ENCODE measurements at regions not wholly inside any gene's neighbourhood (a gene's known extent, or its start where the extent isn't known, plus 50 kb on each side); places are given as distances from the start of the nearest gene placed in this dataset.

DNA sequence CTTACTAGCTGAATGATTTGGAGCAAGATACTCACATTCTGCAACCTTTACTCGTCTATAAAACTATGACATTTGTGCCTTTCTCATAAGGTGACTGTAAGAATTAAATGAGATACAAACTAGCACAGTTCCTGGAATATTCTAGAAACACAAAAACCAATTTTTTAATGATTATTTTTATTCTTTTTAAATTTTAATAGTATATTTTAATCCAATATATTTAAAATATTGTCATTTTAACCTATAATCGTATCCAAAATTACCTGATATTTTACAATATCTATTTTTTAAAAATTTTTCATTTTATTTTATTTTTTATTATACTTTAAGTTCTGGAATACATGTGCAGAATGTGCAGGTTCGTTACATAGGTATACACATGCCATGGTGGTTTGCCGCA, 238.1 kb downstream of the OLFM4 start:
- no peaks in the 10 kb centered on the region for H3K9me3 ChIP-seq (ENCODE audit: insufficient read depth in 2 of 2, low read depth in 1 of 2, low read length in 1 of 2)
- no peak overlapping the region for H2BK5ac ChIP-seq (ENCODE audit: low read depth, low read length)
- no peak overlapping the region for H3K27ac ChIP-seq (ENCODE audit: low read depth, low read length)
- H4K5ac ChIP-seq (ENCODE audit: insufficient read length, low read depth, low read length), result no peak overlapping the region
- H3K4me2 ChIP-seq (ENCODE audit: insufficient read depth in 1 of 2, low read depth in 2 of 2, low read length in 2 of 2), result no peak overlapping the region
- H3K14ac ChIP-seq (ENCODE audit: insufficient read length), result no peak overlapping the region
- no peak overlapping the region for H3K23ac ChIP-seq (ENCODE audit: insufficient read length)
- ChIA-PET CTCF (ENCODE audit: partially characterized antibody) (interaction anchor here (1.4 kb wide), 1 partner anchor 16 kb away, joined by 9 read pairs; no protein-coding TSS in a partner anchor), POLR2A (ENCODE audit: partially characterized antibody) (no interaction called here)
- DNase-seq (ENCODE audit: low read depth in 1 of 2, low spot score in 2 of 2) (no peak), FAIRE-seq (no peak)
- no peak overlapping the region for H2BK120ac ChIP-seq (replicated peaks; ENCODE audit: low read depth, low read length)
- H2BK15ac ChIP-seq (ENCODE audit: low read length), result no peak overlapping the region
- H2AFZ ChIP-seq (ENCODE audit: low read length), result no peak overlapping the region
- no peak overlapping the region for H3K4ac ChIP-seq (replicated peaks; ENCODE audit: insufficient read length, low read depth, low read length)
- H4K8ac ChIP-seq (ENCODE audit: extremely low read depth, insufficient read depth, low read length), result no peak overlapping the region
- no peak overlapping the region for H3K4me3 ChIP-seq (ENCODE audit: extremely low read depth in 1 of 4, insufficient read depth in 2 of 4, low read depth in 3 of 4, low read length in 4 of 4)
- 89% methylated on average over 4 of the region's 4 CpGs; no CpG with 5 or more reads in 1 of the 2 experiments for WGBS, 2 experiments (ENCODE audit: extremely low coverage in 1 of 2, insufficient coverage in 1 of 2, insufficient read length in 1 of 2, insufficient replicate concordance in 2 of 2, low coverage in 1 of 2, low lambda C conversion rate in 2 of 2, missing lambda C conversion rate in 1 of 2)
- no peak overlapping the region for H3K18ac ChIP-seq (ENCODE audit: extremely low read depth, low read length)
- H3K4me1 ChIP-seq (replicated peaks in 1 of 4; ENCODE audit: control insufficient read depth in 3 of 4, insufficient read depth in 4 of 4, low read length in 3 of 4), result peaks cover 0 to 6% (median 2%) of the 10 kb centered on the region in 4 experiments; a peak in 5 of 7 replicates
- no peaks in the 10 kb centered on the region for H4K20me1 ChIP-seq (replicated peaks in 1 of 2; ENCODE audit: control insufficient read depth in 1 of 2, insufficient read depth in 2 of 2, low read length in 2 of 2)
- no peak overlapping the region for H2AK5ac ChIP-seq (ENCODE audit: low read depth, low read length)
- no peak overlapping the region for H3K9ac ChIP-seq (replicated peaks in 1 of 4; ENCODE audit: extremely low read depth in 1 of 4, low read depth in 3 of 4, low read length in 3 of 4)
- H3K79me1 ChIP-seq (ENCODE audit: low read depth, low read length), result no peaks in the 10 kb centered on the region
- H3K23me2 ChIP-seq (ENCODE audit: low read depth, low read length), result no peaks in the 10 kb centered on the region
- no peak overlapping the region for H2BK12ac ChIP-seq (ENCODE audit: low read depth, low read length)
- peaks cover 1 to 22% (median 10%) of the 10 kb centered on the region in 4 experiments for H3K27me3 ChIP-seq (replicated peaks in 1 of 4; ENCODE audit: control insufficient read depth in 3 of 4, extremely low read depth in 1 of 4, insufficient read depth in 3 of 4, low read length in 3 of 4)
- no peak overlapping the region for H4K91ac ChIP-seq (replicated peaks; ENCODE audit: insufficient read length, low read length)
- TF ChIP-seq CHD1 (IDR thresholded peaks at IDR 0.05; ENCODE audit: low read depth, low read length), result no peak
- no peak for TF ChIP-seq HDAC2 (IDR thresholded peaks at IDR 0.05; ENCODE audit: borderline replicate concordance in 1 of 2, low read depth in 2 of 2, low read length in 2 of 2)
- TF ChIP-seq ATF2 (IDR thresholded peaks at IDR 0.05; ENCODE audit: low read length), result no peak
- TF ChIP-seq RAD21 (IDR thresholded peaks at IDR 0.05 in 1 of 2, conservative IDR thresholded peaks at IDR 0.05 in 1 of 2; ENCODE audit: low read depth in 2 of 2, low read length in 2 of 2), result no peak
- no peak for TF ChIP-seq FOSL1 (IDR thresholded peaks at IDR 0.05; ENCODE audit: insufficient read depth, low read depth, low read length)
- TF ChIP-seq SRF (IDR thresholded peaks at IDR 0.05; ENCODE audit: low read depth, low read length), result no peak
- no peak for TF ChIP-seq CTBP2 (IDR thresholded peaks at IDR 0.05; ENCODE audit: borderline replicate concordance, insufficient read depth, insufficient read length, low read length)
- no peak for TF ChIP-seq YY1 (IDR thresholded peaks at IDR 0.05; ENCODE audit: low read depth, low read length)
- TF ChIP-seq GTF2F1 (IDR thresholded peaks at IDR 0.05; ENCODE audit: borderline replicate concordance, low read depth, low read length), result no peak
- no peak for TF ChIP-seq SIN3A (conservative IDR thresholded peaks at IDR 0.05 in 1 of 2, IDR thresholded peaks at IDR 0.05 in 1 of 2; ENCODE audit: low read depth in 1 of 2, low read length in 2 of 2)
- no peak overlapping the region for H3K56ac ChIP-seq (replicated peaks; ENCODE audit: insufficient read length, low read depth, low read length)
- H3K36me3 ChIP-seq (ENCODE audit: control insufficient read depth in 2 of 4, insufficient read depth in 4 of 4, low read length in 3 of 4), result no peaks in the 10 kb centered on the region
- no peaks in the 10 kb centered on the region for H3K79me2 ChIP-seq (ENCODE audit: control insufficient read depth in 1 of 2, insufficient read depth in 2 of 2, low read length in 2 of 2)
- H2BK20ac ChIP-seq (ENCODE audit: low read length), result no peak overlapping the region
